Choroid plexus epithelial cell (primary cell): ENCODE measurements at regions not wholly inside any gene's neighbourhood (a gene's known extent, or its start where the extent isn't known, plus 50 kb on each side); places are given as distances from the start of the nearest gene placed in this dataset.

Experiments
- DNase-seq: peaks from one replicate; pipeline ENCODE4 v3.0.0-alpha.2; 2010; ENCODE audit warnings: low read depth
- H3K4me3 ChIP-seq: 2 replicates; pipeline ENCODE4 v1.5.1; 2011; ENCODE audit warnings: low read depth, mild to moderate bottlenecking, control low read depth, low read length, moderate library complexity
- CTCF ChIP-seq: conservative IDR thresholded peaks from 2 replicates; pipeline ENCODE4 v1.5.1; 2011; ENCODE audit warnings: low read depth, mild to moderate bottlenecking, control low read depth, inconsistent platforms, low read length, moderate library complexity

GRCh38 chr15:70251246-70251990, 153.7 kb upstream of the TLE3 start:
- no peak for DNase-seq
- TF ChIP-seq CTCF: no peak
- H3K4me3 ChIP-seq: no peak overlapping the region

- DNase-seq: no peak
- H3K4me3 ChIP-seq: no peak overlapping the region
- TF ChIP-seq CTCF: no peak
Measured at GRCh38 chr15:70250208-70251201, 152.8 kb upstream of the TLE3 start.

GRCh38 chr15:70249616-70250015, 151.9 kb upstream of the TLE3 start:
- TF ChIP-seq CTCF: no peak
- H3K4me3 ChIP-seq: no peak overlapping the region
- no peak for DNase-seq

GRCh38 chr15:70248116-70249025, 150.7 kb upstream of the TLE3 start:
- TF ChIP-seq CTCF: no peak
- no peak overlapping the region for H3K4me3 ChIP-seq
- no peak for DNase-seq

GRCh38 chr15:70247281-70247680, 149.6 kb upstream of the TLE3 start:
- no peak for TF ChIP-seq CTCF
- no peak for DNase-seq
- no peak overlapping the region for H3K4me3 ChIP-seq

GRCh38 chr15:70246623-70247220, 149.0 kb upstream of the TLE3 start:
- TF ChIP-seq CTCF: no peak
- no peak for DNase-seq
- H3K4me3 ChIP-seq: no peak overlapping the region
